Tibial nerve (tissue), 4 donors: ENCODE measurements at regions not wholly inside any gene's neighbourhood (a gene's known extent, or its start where the extent isn't known, plus 50 kb on each side); places are given as distances from the start of the nearest gene placed in this dataset.
A peak's percentile ranks its signal among the peaks of the same experiment; 100 is the strongest.

ENCODE experiments used
- DNase-seq, 2 donors: peaks; one replicate each; pipeline ENCODE4 v3.0.0-alpha.2; 2019; ENCODE audit warnings: low spot score in 2 of 2
- H3K27ac ChIP-seq, 4 donors: fragments of 200-600 bp; sonication (generic) in 3 of 4; one replicate each; pipeline ENCODE4 v1.5.1; 2017 to 2019; ENCODE audit warnings: mild to moderate bottlenecking in 1 of 4
- H3K27me3 ChIP-seq, 2 donors: fragments of 200-600 bp; sonication (generic) in 1 of 2; one replicate each; pipeline versions ENCODE4 v1.5.1 to v1.6.0; 2017 to 2019
- H3K36me3 ChIP-seq, 3 donors: fragments of 200-600 bp; sonication (generic); one replicate each; pipeline ENCODE4 v1.5.1; 2018 to 2019
- H3K4me1 ChIP-seq, 4 donors: fragments of 200-600 bp; sonication (generic) in 3 of 4; one replicate each; pipeline ENCODE4 v1.5.1; 2017 to 2019
- H3K4me3 ChIP-seq, 4 donors: fragments of 200-600 bp; sonication (generic) in 3 of 4; one replicate each; pipeline ENCODE4 v1.5.1; 2017 to 2019; ENCODE audit warnings: mild to moderate bottlenecking in 1 of 4, moderate library complexity in 1 of 4
- H3K9me3 ChIP-seq, 4 donors: fragments of 200-600 bp; sonication (generic) in 3 of 4; one replicate each; pipeline ENCODE4 v1.5.1; 2017 to 2019
- EP300 ChIP-seq, 2 donors: sonication (generic); formaldehyde crosslinking; IDR thresholded peaks; one replicate each; pipeline ENCODE4 v1.6.1; 2017; ENCODE audit warnings: antibody characterized with exemption in 2 of 2, mild to moderate bottlenecking in 1 of 2
- POLR2A ChIP-seq, 2 donors: fragments of 450-650 bp; IDR thresholded peaks; one replicate each; pipeline ENCODE4 v1.6.1; 2017; ENCODE audit warnings: antibody characterized with exemption in 2 of 2, mild to moderate bottlenecking in 2 of 2, moderate library complexity in 2 of 2
- WGBS, 2 donors: methylation state at CpG; one replicate each; pipeline ENCODE4 v1.1.5; 2018; 5-methylcytosine and 5-hydroxymethylcytosine counted together
- TF ChIP-seq, protein P1 (sequence below), 5 experiments: fragments of 200-600 bp in 3 of 5; fragments of 450-650 bp in 2 of 5; sonication (generic) in 3 of 5; IDR thresholded peaks; one replicate each; pipeline ENCODE4 v1.5.1; 2016 to 2019; ENCODE audit warnings: antibody characterized with exemption in 5 of 5, mild to moderate bottlenecking in 3 of 5, moderate library complexity in 2 of 5

DNA sequence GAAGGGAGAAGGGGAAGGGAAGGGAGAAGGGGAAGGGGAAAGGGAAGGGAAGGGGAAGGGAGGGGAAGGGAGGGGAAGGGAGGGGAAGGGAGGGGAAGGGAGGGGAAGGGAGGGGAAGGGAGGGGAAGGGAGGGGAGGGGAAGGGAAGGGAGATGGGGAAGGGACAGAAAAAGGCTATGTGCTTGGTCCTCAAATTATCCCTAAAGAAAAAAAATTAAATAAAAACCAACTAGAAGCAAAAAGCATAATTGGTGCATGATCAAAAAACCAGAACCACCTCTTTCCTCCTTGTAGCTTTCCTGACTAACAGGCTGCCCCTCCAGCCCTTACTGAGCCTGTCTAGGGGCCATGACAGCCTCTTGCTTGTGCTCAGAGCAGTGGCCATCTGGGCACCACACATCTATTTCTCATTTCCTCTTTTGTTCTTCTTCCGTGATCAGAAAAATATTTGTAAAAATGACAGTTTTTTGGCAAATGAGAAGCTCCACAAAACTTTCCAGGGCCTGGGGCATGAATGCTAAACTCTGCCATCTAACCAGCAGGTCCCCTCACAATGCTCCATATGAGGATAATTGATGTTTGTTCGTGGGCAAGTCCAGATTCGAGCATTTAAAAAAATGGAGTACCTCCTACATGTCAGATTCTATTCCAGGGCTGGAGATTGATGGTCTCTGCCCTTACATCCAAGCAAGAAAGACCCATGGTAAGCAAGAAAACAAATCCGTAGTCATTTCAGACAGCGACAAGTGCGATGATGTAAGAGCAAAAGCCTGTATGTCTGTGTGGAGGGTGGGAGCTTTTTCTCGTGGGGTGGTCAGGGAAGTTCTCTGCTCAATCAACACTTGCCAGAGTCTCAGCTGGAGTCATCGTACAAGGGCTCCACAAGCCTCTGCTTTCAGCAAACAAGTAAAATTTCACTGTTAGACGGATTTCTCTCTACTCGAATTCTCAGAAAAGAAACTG is 320.9 kb downstream of the WDR11 start:
- Histone ChIP-seq H3K36me3 (no peaks in the 10 kb centered on the region), H3K27ac (no peak overlapping the region), H3K9me3 (no peaks in the 10 kb centered on the region), H3K4me1 (no peaks in the 10 kb centered on the region), H3K4me3 (no peak overlapping the region), H3K27me3 (no peaks in the 10 kb centered on the region)
- WGBS, 2 donors = 48 to 50% methylated on average over 10 of the region's 10 CpGs
- TF ChIP-seq, protein P1, sequence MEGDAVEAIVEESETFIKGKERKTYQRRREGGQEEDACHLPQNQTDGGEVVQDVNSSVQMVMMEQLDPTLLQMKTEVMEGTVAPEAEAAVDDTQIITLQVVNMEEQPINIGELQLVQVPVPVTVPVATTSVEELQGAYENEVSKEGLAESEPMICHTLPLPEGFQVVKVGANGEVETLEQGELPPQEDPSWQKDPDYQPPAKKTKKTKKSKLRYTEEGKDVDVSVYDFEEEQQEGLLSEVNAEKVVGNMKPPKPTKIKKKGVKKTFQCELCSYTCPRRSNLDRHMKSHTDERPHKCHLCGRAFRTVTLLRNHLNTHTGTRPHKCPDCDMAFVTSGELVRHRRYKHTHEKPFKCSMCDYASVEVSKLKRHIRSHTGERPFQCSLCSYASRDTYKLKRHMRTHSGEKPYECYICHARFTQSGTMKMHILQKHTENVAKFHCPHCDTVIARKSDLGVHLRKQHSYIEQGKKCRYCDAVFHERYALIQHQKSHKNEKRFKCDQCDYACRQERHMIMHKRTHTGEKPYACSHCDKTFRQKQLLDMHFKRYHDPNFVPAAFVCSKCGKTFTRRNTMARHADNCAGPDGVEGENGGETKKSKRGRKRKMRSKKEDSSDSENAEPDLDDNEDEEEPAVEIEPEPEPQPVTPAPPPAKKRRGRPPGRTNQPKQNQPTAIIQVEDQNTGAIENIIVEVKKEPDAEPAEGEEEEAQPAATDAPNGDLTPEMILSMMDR (IDR thresholded peaks at IDR 0.05) = no peak
- no peak for TF ChIP-seq POLR2A (IDR thresholded peaks at IDR 0.05)
- DNase-seq = no peak

DNA sequence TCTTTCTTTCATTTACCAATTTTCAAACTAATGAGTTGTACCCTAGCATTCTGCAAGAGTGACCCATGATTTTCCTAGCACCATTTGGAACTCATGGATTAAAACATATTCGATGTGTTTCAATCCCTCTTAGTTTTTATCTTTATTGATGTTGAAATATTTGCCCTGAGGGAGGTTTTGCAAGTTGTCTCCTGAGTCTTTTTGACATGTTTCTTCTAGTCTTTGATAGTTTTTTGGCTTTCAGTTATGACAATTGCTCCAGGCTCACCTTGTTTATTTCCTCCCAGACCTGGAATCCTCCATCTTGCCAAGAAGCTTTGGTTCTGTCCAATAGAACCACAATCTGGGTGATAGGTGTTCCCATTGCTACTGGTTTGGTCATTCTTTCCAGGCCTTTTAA is 327.8 kb downstream of the WDR11 start:
- Histone ChIP-seq H3K27me3 (no peaks in the 10 kb centered on the region), H3K4me1 (no peaks in the 10 kb centered on the region), H3K27ac (no peak overlapping the region), H3K36me3 (no peaks in the 10 kb centered on the region), H3K9me3 (no peaks in the 10 kb centered on the region), H3K4me3 (no peak overlapping the region)
- DNase-seq = no peak
- 66 to 84% methylated on average over 1 of the region's 1 CpG for WGBS, 2 donors
- TF ChIP-seq POLR2A (IDR thresholded peaks at IDR 0.05) (no peak), EP300 (IDR thresholded peaks at IDR 0.05) (no peak)
- TF ChIP-seq, protein P1 (IDR thresholded peaks at IDR 0.05) = no peak

DNA sequence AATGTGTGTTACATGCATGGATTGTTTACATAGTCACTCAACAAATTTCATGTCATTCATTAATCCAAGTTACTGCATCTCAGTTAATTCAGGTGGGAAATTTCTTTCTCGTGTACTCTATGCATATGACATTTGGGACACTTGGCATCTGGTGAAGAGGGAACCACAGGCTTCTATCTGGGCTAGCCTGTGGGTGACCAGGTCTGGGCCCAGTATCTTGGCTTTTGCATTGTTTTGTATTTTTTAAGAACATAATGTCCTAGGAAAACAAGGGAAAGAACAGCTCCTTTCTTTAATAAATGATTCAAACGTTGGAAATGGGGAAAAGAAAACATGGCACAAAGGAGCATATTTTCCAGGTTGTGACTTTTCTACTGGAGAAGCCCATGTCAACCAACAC is 331.1 kb downstream of the WDR11 start:
- no peaks in the 10 kb centered on the region for H3K27me3 ChIP-seq
- no peak for DNase-seq
- TF ChIP-seq, protein P1 (IDR thresholded peaks at IDR 0.05) = no peak
- TF ChIP-seq POLR2A (IDR thresholded peaks at IDR 0.05) (no peak), EP300 (IDR thresholded peaks at IDR 0.05) (no peak)
- H3K36me3 ChIP-seq = no peaks in the 10 kb centered on the region
- no peak overlapping the region for H3K4me3 ChIP-seq
- WGBS, 2 donors = 56 to 58% methylated on average over 2 of the region's 2 CpGs
- peaks cover 0 to 7% (median 0%) of the 10 kb centered on the region in 4 donors for H3K4me1 ChIP-seq
- H3K27ac ChIP-seq = peak overlapping the region in 1 of 4 donors; percentile 11
- no peaks in the 10 kb centered on the region for H3K9me3 ChIP-seq

DNA sequence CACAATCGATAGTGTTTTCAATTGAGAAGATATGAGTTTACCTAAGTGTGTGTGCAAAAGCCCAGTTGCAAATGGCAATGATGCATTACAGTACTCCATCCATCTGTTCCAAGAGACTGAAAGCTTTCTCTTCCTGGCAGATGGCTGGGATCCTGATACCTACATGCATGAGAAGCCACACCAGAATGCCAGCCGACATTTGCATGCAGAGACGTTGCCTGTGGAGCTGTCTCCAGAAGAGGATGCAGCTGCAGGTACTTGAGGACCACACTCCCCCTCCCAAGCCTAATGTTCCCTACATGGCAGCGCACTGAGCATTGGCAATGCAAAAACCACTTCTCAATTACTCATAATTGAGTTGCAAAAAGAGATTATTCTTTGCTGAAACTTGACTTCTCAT is 332.1 kb downstream of the WDR11 start:
- H3K27ac ChIP-seq = peak overlapping the region in 1 of 4 donors; percentile 11
- no peak for DNase-seq
- H3K9me3 ChIP-seq = no peaks in the 10 kb centered on the region
- 78 to 85% methylated on average over 4 of the region's 4 CpGs for WGBS, 2 donors
- no peak overlapping the region for H3K4me3 ChIP-seq
- no peaks in the 10 kb centered on the region for H3K27me3 ChIP-seq
- peaks cover 0 to 7% (median 0%) of the 10 kb centered on the region in 4 donors for H3K4me1 ChIP-seq
- no peaks in the 10 kb centered on the region for H3K36me3 ChIP-seq
- TF ChIP-seq EP300 (IDR thresholded peaks at IDR 0.05) = no peak
- TF ChIP-seq POLR2A (IDR thresholded peaks at IDR 0.05) = no peak
- TF ChIP-seq, protein P1 (IDR thresholded peaks at IDR 0.05) = no peak

DNA sequence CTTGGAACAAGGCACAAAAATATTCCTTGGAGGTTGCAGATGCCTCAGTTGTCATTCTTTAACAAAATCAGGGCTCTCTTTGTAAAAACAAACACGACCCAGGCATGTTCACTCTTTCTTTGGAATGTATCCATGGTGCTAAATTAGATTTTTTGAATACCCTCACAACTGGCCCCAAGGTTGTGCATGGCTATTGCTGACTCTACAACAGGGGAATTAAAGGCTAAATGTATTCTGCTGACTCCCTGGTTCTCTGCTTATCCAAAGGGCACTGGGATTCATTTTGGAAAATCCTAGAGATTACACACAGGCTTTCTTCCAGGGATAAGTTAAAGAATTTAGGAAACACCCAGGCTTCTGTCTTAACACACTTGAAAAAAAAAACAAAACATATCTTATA is 332.5 kb downstream of the WDR11 start:
- WGBS, 2 donors = 43 to 60% methylated on average over 1 of the region's 1 CpG
- TF ChIP-seq, protein P1 (IDR thresholded peaks at IDR 0.05) = no peak
- TF ChIP-seq EP300 (IDR thresholded peaks at IDR 0.05) (no peak), POLR2A (IDR thresholded peaks at IDR 0.05) (no peak)
- DNase-seq = no peak
- Histone ChIP-seq H3K9me3 (no peaks in the 10 kb centered on the region), H3K36me3 (no peaks in the 10 kb centered on the region), H3K4me1 (peaks cover 0 to 7% (median 0%) of the 10 kb centered on the region in 4 donors), H3K27me3 (no peaks in the 10 kb centered on the region), H3K4me3 (no peak overlapping the region), H3K27ac (no peak overlapping the region)
